Upper lobe of right lung (tissue), 1 donor: ENCODE measurements at regions not wholly inside any gene's neighbourhood (a gene's known extent, or its start where the extent isn't known, plus 50 kb on each side); places are given as distances from the start of the nearest gene placed in this dataset.

ENCODE experiments used
- ATAC-seq: fragments of 200-7000 bp; cut with Tn5 transposase; one replicate; pipeline ENCODE4 v1.9.1; 2020; ENCODE audit warnings: mild to moderate bottlenecking, moderate library complexity
- DNase-seq: peaks from one replicate; pipeline ENCODE4 v3.0.0-alpha.2; 2020
- H3K27ac ChIP-seq: fragments of 200-600 bp; one replicate; pipeline ENCODE4 v1.8.0; 2022
- H3K27me3 ChIP-seq: fragments of 200-600 bp; one replicate; pipeline ENCODE4 v1.8.0; 2022; ENCODE audit warnings: mild to moderate bottlenecking
- H3K36me3 ChIP-seq: fragments of 200-600 bp; one replicate; pipeline ENCODE4 v1.8.0; 2022
- H3K4me1 ChIP-seq: fragments of 200-600 bp; one replicate; pipeline ENCODE4 v1.8.0; 2022
- H3K4me3 ChIP-seq: fragments of 200-600 bp; one replicate; pipeline ENCODE4 v1.8.0; 2022; ENCODE audit warnings: mild to moderate bottlenecking
- H3K9me3 ChIP-seq: fragments of 200-600 bp; one replicate; pipeline ENCODE4 v1.8.0; 2022
- intact Hi-C: fragments of 100-400 bp; cut with DNase I; formaldehyde crosslinking; loops from one replicate; pipeline ENCODE4 v1.11.0; 2022
- TF ChIP-seq, protein P1 (sequence below): fragments of 200-600 bp; IDR thresholded peaks from one replicate; pipeline ENCODE4 v1.8.0; 2022; ENCODE audit warnings: antibody characterized with exemption
- donor health status: DM: no; HTN: yes; CAD: no; lungs with severe emphysema.

GRCh38 chr11:44398266-44399030, 88.5 kb upstream of the ALX4 start:
- no peak overlapping the region for H3K4me3 ChIP-seq
- H3K27ac ChIP-seq = no peak overlapping the region
- no peak for ATAC-seq
- DNase-seq = no peak
- H3K9me3 ChIP-seq = no peaks in the 10 kb centered on the region
- intact Hi-C loops = no loop called here
- H3K27me3 ChIP-seq = peaks cover 3% of the 10 kb centered on the region
- no peaks in the 10 kb centered on the region for H3K4me1 ChIP-seq
- H3K36me3 ChIP-seq = no peaks in the 10 kb centered on the region
- TF ChIP-seq, protein P1, sequence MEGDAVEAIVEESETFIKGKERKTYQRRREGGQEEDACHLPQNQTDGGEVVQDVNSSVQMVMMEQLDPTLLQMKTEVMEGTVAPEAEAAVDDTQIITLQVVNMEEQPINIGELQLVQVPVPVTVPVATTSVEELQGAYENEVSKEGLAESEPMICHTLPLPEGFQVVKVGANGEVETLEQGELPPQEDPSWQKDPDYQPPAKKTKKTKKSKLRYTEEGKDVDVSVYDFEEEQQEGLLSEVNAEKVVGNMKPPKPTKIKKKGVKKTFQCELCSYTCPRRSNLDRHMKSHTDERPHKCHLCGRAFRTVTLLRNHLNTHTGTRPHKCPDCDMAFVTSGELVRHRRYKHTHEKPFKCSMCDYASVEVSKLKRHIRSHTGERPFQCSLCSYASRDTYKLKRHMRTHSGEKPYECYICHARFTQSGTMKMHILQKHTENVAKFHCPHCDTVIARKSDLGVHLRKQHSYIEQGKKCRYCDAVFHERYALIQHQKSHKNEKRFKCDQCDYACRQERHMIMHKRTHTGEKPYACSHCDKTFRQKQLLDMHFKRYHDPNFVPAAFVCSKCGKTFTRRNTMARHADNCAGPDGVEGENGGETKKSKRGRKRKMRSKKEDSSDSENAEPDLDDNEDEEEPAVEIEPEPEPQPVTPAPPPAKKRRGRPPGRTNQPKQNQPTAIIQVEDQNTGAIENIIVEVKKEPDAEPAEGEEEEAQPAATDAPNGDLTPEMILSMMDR = no peak

GRCh38 chr11:44399968-44400367, 90.0 kb upstream of the ALX4 start:
- DNase-seq (no peak), ATAC-seq (no peak)
- Histone ChIP-seq H3K36me3 (no peaks in the 10 kb centered on the region), H3K4me3 (no peak overlapping the region), H3K27ac (no peak overlapping the region), H3K4me1 (no peaks in the 10 kb centered on the region), H3K27me3 (peaks cover 2% of the 10 kb centered on the region), H3K9me3 (no peaks in the 10 kb centered on the region)
- intact Hi-C loops = no loop called here
- TF ChIP-seq, protein P1 = no peak

GRCh38 chr11:44400431-44400830, 90.5 kb upstream of the ALX4 start:
- ATAC-seq = no peak
- TF ChIP-seq, protein P1 = no peak
- intact Hi-C loops = no loop called here

DNA sequence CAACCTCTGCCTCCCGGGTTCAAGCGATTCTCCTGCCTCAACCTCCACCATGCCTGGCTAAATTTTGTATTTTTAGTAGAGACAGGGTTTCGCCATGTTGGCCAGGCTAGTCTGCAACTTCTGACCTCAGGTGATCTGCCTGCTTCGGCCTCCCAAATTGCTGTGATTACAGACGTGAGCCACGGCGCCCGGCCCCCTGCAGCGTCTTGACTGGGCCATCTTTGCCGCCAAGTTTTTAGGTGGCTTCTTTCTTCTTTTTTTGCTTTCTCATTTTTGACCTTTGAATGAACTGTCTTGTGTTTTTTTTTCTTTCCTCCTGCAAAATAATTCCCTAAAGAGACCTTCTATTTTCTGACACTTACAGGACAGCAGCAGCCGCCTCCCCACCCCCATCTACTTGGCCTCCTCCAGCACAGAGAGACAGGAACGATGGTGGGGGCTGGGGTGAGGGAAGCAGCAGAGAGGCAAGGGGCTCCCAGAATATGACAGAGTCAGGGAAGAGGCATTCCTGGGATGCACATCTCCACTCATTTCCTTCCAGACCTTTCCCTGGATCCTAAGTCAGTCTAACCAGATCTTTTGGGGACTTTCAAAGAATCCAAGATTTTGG, 92.6 kb upstream of the ALX4 start:
- Histone ChIP-seq H3K36me3 (no peaks in the 10 kb centered on the region), H3K27ac (no peak overlapping the region), H3K4me3 (no peak overlapping the region), H3K4me1 (no peaks in the 10 kb centered on the region), H3K9me3 (no peaks in the 10 kb centered on the region), H3K27me3 (no peaks in the 10 kb centered on the region)
- TF ChIP-seq, protein P1 = no peak
- ATAC-seq = no peak
- intact Hi-C loops = no loop called here
- DNase-seq = no peak

More at GRCh38 chr11:44400431-44400830, 90.5 kb upstream of the ALX4 start:
- no peak for DNase-seq
- Histone ChIP-seq H3K36me3 (no peaks in the 10 kb centered on the region), H3K27me3 (no peaks in the 10 kb centered on the region), H3K4me1 (no peaks in the 10 kb centered on the region), H3K27ac (no peak overlapping the region), H3K4me3 (no peak overlapping the region), H3K9me3 (no peaks in the 10 kb centered on the region)

DNA sequence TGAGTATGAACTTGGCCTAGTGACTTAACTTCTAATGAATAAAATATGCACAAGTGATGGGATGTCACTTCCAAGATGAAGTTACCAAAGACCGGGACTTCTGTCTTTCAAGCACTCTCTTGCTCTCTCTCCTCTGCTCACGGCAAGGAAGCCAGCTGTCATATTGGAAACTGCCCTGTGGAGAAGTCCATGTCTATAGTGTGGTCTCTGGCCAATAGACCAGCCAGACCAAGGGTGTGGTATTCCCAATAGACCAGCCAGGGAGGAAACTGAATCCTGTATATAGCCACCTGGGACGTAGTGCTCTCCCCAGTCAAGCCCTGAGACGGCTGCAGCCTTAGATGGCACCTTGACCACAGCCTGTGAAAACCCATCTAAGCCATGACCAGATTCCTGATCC, 93.2 kb upstream of the ALX4 start:
- ATAC-seq (no peak), DNase-seq (no peak)
- Histone ChIP-seq H3K4me1 (no peaks in the 10 kb centered on the region), H3K36me3 (no peaks in the 10 kb centered on the region), H3K9me3 (no peaks in the 10 kb centered on the region), H3K4me3 (no peak overlapping the region), H3K27me3 (no peaks in the 10 kb centered on the region), H3K27ac (no peak overlapping the region)
- intact Hi-C loops = no loop called here
- TF ChIP-seq, protein P1 = no peak
